ENCODE measurements at regions not wholly inside any gene's neighbourhood (a gene's known extent, or its start where the extent isn't known, plus 50 kb on each side); places are given as distances from the start of the nearest gene placed in this dataset.
A peak's percentile ranks its signal among the peaks of the same experiment; 100 is the strongest.
"Not testable (repeated sequence)": the region's sequence is repeated elsewhere in the genome, so short reads cannot be mapped to it uniquely, and the experiment has no call there.

GRCh38 chr1:106344494-106344893 is 712.0 kb upstream of the PRMT6 start:
- DNase-seq = no peak

- DNase-seq = no peak
Observed at GRCh38 chr1:106360252-106360651, 696.2 kb upstream of the PRMT6 start.

DNA sequence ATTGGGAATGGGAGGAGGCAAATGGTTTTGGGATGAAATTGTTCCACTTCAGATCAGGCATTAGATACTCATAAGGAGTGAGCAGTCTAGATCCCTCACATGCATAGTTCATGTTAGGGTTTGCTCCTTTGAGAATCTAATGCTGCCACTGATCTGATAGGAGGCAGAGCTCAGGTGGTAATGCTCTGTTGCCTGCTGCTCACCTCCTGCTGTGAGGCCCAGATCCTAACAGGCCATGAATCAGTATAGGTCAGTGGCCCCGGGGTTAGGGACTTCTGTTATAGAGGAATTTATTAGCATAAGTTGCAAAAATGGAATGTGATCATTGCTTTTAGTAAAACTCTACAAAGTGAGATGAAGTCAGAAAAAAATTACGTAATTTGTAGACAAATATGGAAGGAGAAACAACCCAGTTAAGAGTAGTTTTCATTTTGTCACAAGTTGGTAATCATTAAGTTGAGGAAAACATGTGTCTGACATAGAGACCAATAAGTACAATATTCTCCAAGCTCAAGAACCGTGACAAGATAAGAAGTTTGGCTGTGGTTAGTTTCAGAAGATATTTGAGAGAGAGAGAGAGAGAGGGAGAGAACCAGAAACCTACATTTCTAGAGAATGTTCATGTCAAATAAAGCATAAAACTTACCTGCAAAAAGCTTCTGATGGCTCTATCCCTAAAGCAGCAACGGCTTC is 689.7 kb upstream of the PRMT6 start:
- DNase-seq = no peak

DNA sequence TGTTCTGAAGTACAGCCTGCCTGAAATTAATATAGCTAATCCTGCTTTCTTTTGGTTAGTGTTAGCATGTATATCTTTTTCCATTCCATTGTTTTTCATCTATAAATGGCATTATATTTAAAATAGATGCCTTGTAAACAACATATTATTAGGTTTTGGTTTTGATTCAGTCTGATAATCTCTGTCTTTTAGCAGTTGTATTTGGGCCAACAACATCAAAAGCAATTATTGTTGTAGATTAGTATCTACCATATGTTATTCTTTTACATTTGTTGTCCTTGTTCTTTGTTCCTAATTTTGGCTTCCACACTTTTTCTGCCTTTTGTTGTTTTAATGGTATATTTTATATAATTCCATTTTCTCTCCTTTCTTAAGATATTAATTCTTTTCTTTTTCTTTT is 678.2 kb upstream of the PRMT6 start:
- no peak for DNase-seq

DNA sequence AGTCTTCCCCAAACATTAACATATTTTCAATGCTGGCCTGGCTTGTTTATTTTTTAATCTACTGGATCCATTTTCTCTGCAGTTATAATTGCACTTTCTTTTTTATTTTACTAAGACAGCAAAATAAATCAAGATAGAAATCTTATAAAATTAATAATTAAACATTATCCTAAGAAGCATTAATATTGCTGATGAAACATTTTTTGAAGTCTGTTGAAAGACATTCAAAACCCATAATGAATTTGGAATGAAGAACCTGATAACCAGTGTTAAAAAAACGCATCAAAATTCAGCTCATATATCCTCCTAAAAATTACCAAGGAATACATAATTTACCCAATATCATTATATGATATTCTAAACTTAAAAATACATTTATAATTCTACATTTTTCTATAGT is 675.7 kb upstream of the PRMT6 start:
- no peak for DNase-seq

- not testable (repeated sequence) for DNase-seq
Observed at GRCh38 chr1:106389160-106389559, 667.3 kb upstream of the PRMT6 start.

DNA sequence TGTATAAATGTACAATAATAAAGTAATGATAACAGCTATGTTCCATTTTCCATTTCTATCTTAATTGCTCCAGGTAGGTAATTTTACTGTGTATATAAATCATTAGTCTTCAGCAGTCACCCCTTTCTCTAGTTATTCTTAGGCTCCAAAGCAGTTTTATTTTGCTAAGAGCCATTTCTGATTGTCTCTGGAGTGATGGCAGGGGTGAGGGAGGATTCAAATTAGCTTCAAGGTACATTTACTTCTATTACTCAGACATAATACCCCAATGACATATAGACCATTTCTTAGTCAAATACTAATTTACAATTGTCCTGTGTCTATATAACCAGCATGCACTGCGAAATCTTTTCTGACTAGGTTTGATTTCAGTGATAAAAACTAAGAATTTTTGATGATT is 663.4 kb upstream of the PRMT6 start:
- no peak for DNase-seq

DNA sequence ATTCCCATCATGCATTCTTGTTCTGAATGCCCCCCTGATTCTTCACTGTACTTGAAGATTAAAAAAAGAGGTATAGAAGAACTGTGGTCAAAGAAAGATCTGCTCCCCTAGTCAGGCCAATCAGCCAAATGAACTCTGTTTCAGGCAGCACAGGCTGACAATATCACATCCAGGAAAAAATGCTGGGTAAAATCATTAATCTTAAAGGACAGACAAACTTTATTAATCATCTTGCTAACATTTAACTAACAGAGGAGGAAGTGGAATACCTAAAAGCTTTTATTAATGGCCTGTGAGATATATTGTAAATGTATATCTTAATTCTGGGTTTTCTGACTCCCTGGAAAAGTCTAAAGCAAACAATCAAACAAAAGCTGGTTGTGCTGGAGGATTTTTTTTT is 660.5 kb upstream of the PRMT6 start:
- DNase-seq = no peak

- DNase-seq = no peak
Observed at GRCh38 chr1:106398391-106398790, 658.1 kb upstream of the PRMT6 start.

GRCh38 chr1:106406114-106406513 is 650.4 kb upstream of the PRMT6 start:
- no peak for DNase-seq

- DNase-seq = not testable (repeated sequence)
Observed at GRCh38 chr1:106412321-106412720, 644.2 kb upstream of the PRMT6 start.

GRCh38 chr1:106435269-106435668 is 621.2 kb upstream of the PRMT6 start:
- DNase-seq = no peak

GRCh38 chr1:106439475-106439874 is 617.0 kb upstream of the PRMT6 start:
- DNase-seq = no peak

DNA sequence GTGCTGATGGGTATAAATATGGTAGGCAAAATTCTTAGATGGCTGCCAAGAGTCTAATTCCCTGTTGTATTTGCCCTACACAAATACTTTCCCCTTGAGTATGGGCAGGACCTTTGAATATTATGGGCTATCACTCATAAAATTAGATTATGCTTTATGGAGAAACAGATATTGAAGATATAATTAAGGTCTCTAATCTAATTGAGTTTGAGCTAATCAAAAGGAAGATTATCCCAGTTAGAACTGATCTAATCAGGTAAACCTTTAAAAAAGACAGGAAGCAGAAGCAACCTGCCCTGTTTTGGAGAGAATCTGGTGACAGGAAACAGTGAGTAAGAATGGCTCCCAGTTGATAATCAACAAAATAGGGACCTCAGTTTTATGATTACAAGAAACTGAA is 609.0 kb upstream of the PRMT6 start:
- DNase-seq = no peak

DNA sequence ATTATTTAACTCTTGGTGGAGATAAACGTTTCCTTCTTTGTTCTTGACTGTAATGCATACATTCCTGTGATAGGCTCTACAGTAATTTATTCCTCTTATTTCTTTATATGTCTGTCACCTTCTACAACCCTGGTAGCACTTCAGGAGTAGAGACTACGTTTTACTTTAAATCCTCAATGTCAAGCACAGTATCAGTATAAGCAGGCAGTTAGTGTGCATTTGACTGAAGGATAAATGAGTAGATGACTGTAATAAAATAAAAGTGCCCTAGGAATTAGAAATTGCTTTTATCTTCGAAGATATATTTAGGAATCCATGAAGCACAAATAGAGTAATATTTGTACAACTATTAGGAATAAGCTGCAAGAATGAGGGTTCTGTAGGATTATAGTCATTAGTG is 599.6 kb upstream of the PRMT6 start:
- no peak for DNase-seq

- DNase-seq = no peak
Observed at GRCh38 chr1:106457368-106457767, 599.1 kb upstream of the PRMT6 start.

GRCh38 chr1:106458866-106459265 is 597.6 kb upstream of the PRMT6 start:
- DNase-seq = no peak

DNA sequence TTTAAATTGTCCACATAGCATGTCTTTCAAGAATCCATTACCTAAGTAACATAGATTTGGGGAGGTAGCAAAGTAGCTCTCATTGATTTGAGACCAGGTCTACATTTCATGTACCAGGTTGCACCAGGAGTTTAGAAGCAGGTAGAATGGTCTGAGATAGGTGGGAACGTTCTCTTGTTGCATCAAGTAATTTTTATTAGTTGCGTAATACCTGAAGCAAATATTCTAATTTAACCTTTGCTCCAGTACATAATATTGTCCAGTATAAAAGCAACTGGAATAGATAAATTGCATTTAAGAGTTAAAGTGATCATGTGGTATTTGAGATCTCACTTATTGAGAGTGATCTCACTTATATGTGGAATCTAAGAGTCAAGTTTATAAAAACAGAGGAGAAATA is 597.1 kb upstream of the PRMT6 start:
- no peak for DNase-seq

GRCh38 chr1:106465666-106466065 is 590.8 kb upstream of the PRMT6 start:
- DNase-seq = no peak

- DNase-seq = no peak
Observed at GRCh38 chr1:106480629-106481028, 575.8 kb upstream of the PRMT6 start.

DNA sequence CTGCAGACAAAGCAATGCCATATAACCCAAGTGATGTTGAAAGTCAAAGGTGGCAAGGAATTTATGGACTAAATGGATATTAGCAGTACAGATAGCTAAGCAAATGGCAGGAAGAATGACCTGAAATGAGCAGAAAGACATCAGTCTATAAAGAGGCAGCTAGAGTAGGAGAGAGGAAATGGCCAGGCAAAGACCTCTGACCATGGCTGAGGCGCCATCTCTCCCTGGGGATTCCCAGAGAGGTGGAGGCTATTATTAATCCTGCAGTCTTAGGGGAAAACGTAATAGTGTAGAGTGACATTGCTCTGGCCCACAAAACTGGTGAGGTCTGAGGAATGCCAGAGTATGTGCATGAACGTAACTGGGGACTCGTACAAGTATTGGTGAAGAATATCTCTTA is 563.6 kb upstream of the PRMT6 start:
- DNase-seq = no peak

- DNase-seq = no peak
Observed at GRCh38 chr1:106494646-106495045, 561.8 kb upstream of the PRMT6 start.

- DNase-seq = no peak
Observed at GRCh38 chr1:106498238-106498637, 558.2 kb upstream of the PRMT6 start.

DNA sequence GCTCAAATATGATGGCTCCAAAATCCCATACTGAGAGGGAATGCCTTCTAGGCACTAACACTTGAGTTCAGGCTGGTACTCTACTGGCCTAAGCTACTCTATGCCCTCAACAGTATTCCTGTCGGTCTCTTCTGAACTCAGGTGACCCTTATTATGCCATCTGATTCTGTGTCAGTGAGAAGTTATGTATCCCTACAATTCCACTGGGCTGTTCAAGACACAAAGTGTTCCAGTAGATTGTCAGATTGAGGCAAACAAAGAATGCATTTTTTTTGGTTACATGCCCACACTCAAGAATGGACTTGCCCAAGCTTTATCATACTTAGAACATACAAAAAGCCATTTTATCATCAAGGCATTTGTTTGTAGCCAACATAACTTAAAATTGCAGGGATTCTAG is 553.8 kb upstream of the PRMT6 start:
- no peak for DNase-seq

GRCh38 chr1:106515375-106515774 is 541.1 kb upstream of the PRMT6 start:
- peak; percentile 6 for DNase-seq

DNA sequence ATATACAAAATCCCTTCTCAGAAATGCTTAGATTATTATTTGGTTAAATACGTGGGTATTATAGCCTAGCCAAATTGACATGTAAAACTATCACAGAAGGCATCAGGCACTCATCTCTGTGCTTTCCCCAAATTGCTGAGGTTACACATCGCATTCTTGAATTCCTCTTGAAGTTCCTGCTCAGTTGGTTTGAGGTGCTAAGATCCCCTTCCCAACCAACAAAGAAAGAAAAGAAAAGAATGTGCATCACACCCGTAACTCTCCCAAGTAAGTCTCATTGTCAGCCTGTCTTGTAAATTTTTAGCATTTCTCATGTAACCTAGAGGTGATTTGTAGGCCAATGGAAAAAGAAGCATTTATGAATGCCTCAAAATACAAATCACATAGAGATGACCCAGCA is 539.2 kb upstream of the PRMT6 start:
- no peak for DNase-seq

Data from NCI-H2029 (cell line).